Stimulated activated naive CD8-positive, alpha-beta T cell treated with anti-CD3 and anti-CD28 coated beads, Interleukin-15, Interleukin-2, amounts not matched to agents 100 ng/mL and 50 ng/mL, for 24 hours (primary cell): ENCODE measurements at regions not wholly inside any gene's neighbourhood (a gene's known extent, or its start where the extent isn't known, plus 50 kb on each side); places are given as distances from the start of the nearest gene placed in this dataset.
"Not testable (repeated sequence)": the region's sequence is repeated elsewhere in the genome, so short reads cannot be mapped to it uniquely, and the experiment has no call there.

Experiments
- H3K27ac Mint-ChIP-seq: one replicate; pipeline ENCODE4 v1.8.0; 2021; ENCODE audit warnings: mild to moderate bottlenecking, mixed read lengths
- H3K27me3 Mint-ChIP-seq: one replicate; pipeline ENCODE4 v1.8.0; 2021; ENCODE audit warnings: mixed read lengths
- H3K36me3 Mint-ChIP-seq: one replicate; pipeline ENCODE4 v1.8.0; 2021; ENCODE audit warnings: low read depth, mixed read lengths
- H3K4me1 Mint-ChIP-seq: one replicate; pipeline ENCODE4 v1.8.0; 2021; ENCODE audit warnings: low read depth, mixed read lengths
- H3K4me3 Mint-ChIP-seq: one replicate; pipeline ENCODE4 v1.8.0; 2021; ENCODE audit warnings: mild to moderate bottlenecking, mixed read lengths
- H3K9me3 Mint-ChIP-seq: one replicate; pipeline ENCODE4 v1.8.0; 2021; ENCODE audit warnings: mixed read lengths

- Mint-ChIP-seq H3K4me1 (no peaks in the 10 kb centered on the region), H3K27me3 (no peaks in the 10 kb centered on the region), H3K36me3 (no peaks in the 10 kb centered on the region), H3K27ac (no peak overlapping the region), H3K9me3 (peaks cover 16% of the 10 kb centered on the region), H3K4me3 (no peak overlapping the region)
Observed at GRCh38 chr6:67497749-67498148, 1137.3 kb upstream of the ADGRB3 start.

- no peaks in the 10 kb centered on the region for H3K27me3 Mint-ChIP-seq
- no peak overlapping the region for H3K27ac Mint-ChIP-seq
- no peaks in the 10 kb centered on the region for H3K36me3 Mint-ChIP-seq
- no peaks in the 10 kb centered on the region for H3K4me1 Mint-ChIP-seq
- H3K4me3 Mint-ChIP-seq, result no peak overlapping the region
- peaks cover 16% of the 10 kb centered on the region for H3K9me3 Mint-ChIP-seq
Observed at GRCh38 chr6:67496191-67496590, 1138.9 kb upstream of the ADGRB3 start.

- no peaks in the 10 kb centered on the region for H3K36me3 Mint-ChIP-seq
- H3K27ac Mint-ChIP-seq, result no peak overlapping the region
- H3K4me1 Mint-ChIP-seq, result no peaks in the 10 kb centered on the region
- H3K4me3 Mint-ChIP-seq, result no peak overlapping the region
- H3K9me3 Mint-ChIP-seq, result peaks cover 19% of the 10 kb centered on the region
- H3K27me3 Mint-ChIP-seq, result no peaks in the 10 kb centered on the region
Observed at GRCh38 chr6:67493682-67494081, 1141.4 kb upstream of the ADGRB3 start.

- Mint-ChIP-seq H3K36me3 (no peaks in the 10 kb centered on the region), H3K9me3 (peaks cover 11% of the 10 kb centered on the region), H3K4me3 (no peak overlapping the region), H3K27ac (no peak overlapping the region), H3K4me1 (no peaks in the 10 kb centered on the region), H3K27me3 (no peaks in the 10 kb centered on the region)
Observed at GRCh38 chr6:67475700-67476099, 1159.4 kb upstream of the ADGRB3 start.

GRCh38 chr6:67467341-67467740 lies 1167.7 kb upstream of the ADGRB3 start:
- Mint-ChIP-seq H3K27ac (no peak overlapping the region), H3K27me3 (no peaks in the 10 kb centered on the region), H3K36me3 (no peaks in the 10 kb centered on the region), H3K4me3 (no peak overlapping the region), H3K9me3 (peaks cover 16% of the 10 kb centered on the region), H3K4me1 (no peaks in the 10 kb centered on the region)

- peaks cover 34% of the 10 kb centered on the region for H3K9me3 Mint-ChIP-seq
- H3K27me3 Mint-ChIP-seq, H3K36me3 Mint-ChIP-seq, H3K27ac Mint-ChIP-seq, H3K4me3 Mint-ChIP-seq, H3K4me1 Mint-ChIP-seq: not testable (repeated sequence)
Observed at GRCh38 chr6:67462725-67463124, 1172.4 kb upstream of the ADGRB3 start.

- H3K4me3 Mint-ChIP-seq, result no peak overlapping the region
- peaks cover 31% of the 10 kb centered on the region for H3K9me3 Mint-ChIP-seq
- no peak overlapping the region for H3K27ac Mint-ChIP-seq
- no peaks in the 10 kb centered on the region for H3K27me3 Mint-ChIP-seq
- H3K36me3 Mint-ChIP-seq, result no peaks in the 10 kb centered on the region
- H3K4me1 Mint-ChIP-seq, result no peaks in the 10 kb centered on the region
Observed at GRCh38 chr6:67459556-67459955, 1175.5 kb upstream of the ADGRB3 start.

- H3K36me3 Mint-ChIP-seq, result no peaks in the 10 kb centered on the region
- no peak overlapping the region for H3K4me3 Mint-ChIP-seq
- no peaks in the 10 kb centered on the region for H3K27me3 Mint-ChIP-seq
- H3K9me3 Mint-ChIP-seq, result peaks cover 31% of the 10 kb centered on the region
- H3K27ac Mint-ChIP-seq, result no peak overlapping the region
- no peaks in the 10 kb centered on the region for H3K4me1 Mint-ChIP-seq
Observed at GRCh38 chr6:67458265-67458664, 1176.8 kb upstream of the ADGRB3 start.

GRCh38 chr6:67451874-67452273 lies 1183.2 kb upstream of the ADGRB3 start:
- H3K4me1 Mint-ChIP-seq, result no peaks in the 10 kb centered on the region
- no peak overlapping the region for H3K27ac Mint-ChIP-seq
- H3K36me3 Mint-ChIP-seq, result no peaks in the 10 kb centered on the region
- peaks cover 14% of the 10 kb centered on the region for H3K9me3 Mint-ChIP-seq
- H3K4me3 Mint-ChIP-seq, result no peak overlapping the region
- H3K27me3 Mint-ChIP-seq, result no peaks in the 10 kb centered on the region

- Mint-ChIP-seq H3K4me1 (no peaks in the 10 kb centered on the region), H3K9me3 (peaks cover 14% of the 10 kb centered on the region), H3K36me3 (no peaks in the 10 kb centered on the region), H3K27me3 (no peaks in the 10 kb centered on the region), H3K4me3 (no peak overlapping the region), H3K27ac (no peak overlapping the region)
Observed at GRCh38 chr6:67450641-67451040, 1184.4 kb upstream of the ADGRB3 start.

- Mint-ChIP-seq H3K36me3 (no peaks in the 10 kb centered on the region), H3K27me3 (no peaks in the 10 kb centered on the region)
Observed at GRCh38 chr6:67449602-67450001, 1185.5 kb upstream of the ADGRB3 start.

GRCh38 chr6:67433124-67433523 lies 1202.0 kb upstream of the ADGRB3 start:
- Mint-ChIP-seq H3K9me3 (peaks cover 7% of the 10 kb centered on the region), H3K27me3 (no peaks in the 10 kb centered on the region), H3K27ac (no peak overlapping the region), H3K36me3 (no peaks in the 10 kb centered on the region), H3K4me1 (no peaks in the 10 kb centered on the region), H3K4me3 (no peak overlapping the region)

More at GRCh38 chr6:67449602-67450001, 1185.5 kb upstream of the ADGRB3 start:
- H3K9me3 Mint-ChIP-seq, result peaks cover 12% of the 10 kb centered on the region
- H3K27ac Mint-ChIP-seq, result no peak overlapping the region
- H3K4me3 Mint-ChIP-seq, result no peak overlapping the region
- no peaks in the 10 kb centered on the region for H3K4me1 Mint-ChIP-seq

GRCh38 chr6:67431076-67431475 lies 1204.0 kb upstream of the ADGRB3 start:
- Mint-ChIP-seq H3K36me3 (no peaks in the 10 kb centered on the region), H3K4me3 (no peak overlapping the region), H3K27me3 (no peaks in the 10 kb centered on the region), H3K27ac (no peak overlapping the region), H3K9me3 (peaks cover 9% of the 10 kb centered on the region), H3K4me1 (no peaks in the 10 kb centered on the region)

GRCh38 chr6:67426686-67427085 lies 1208.4 kb upstream of the ADGRB3 start:
- not testable (repeated sequence) for H3K27ac Mint-ChIP-seq

GRCh38 chr6:67412035-67412434 lies 1223.0 kb upstream of the ADGRB3 start:
- no peak overlapping the region for H3K4me3 Mint-ChIP-seq
- no peaks in the 10 kb centered on the region for H3K27me3 Mint-ChIP-seq
- H3K4me1 Mint-ChIP-seq, result no peaks in the 10 kb centered on the region
- no peak overlapping the region for H3K27ac Mint-ChIP-seq
- no peaks in the 10 kb centered on the region for H3K9me3 Mint-ChIP-seq
- no peaks in the 10 kb centered on the region for H3K36me3 Mint-ChIP-seq

More at GRCh38 chr6:67426686-67427085, 1208.4 kb upstream of the ADGRB3 start:
- H3K4me1 Mint-ChIP-seq, H3K36me3 Mint-ChIP-seq, H3K4me3 Mint-ChIP-seq, H3K27me3 Mint-ChIP-seq: not testable (repeated sequence)
- H3K9me3 Mint-ChIP-seq, result peaks cover 18% of the 10 kb centered on the region

- Mint-ChIP-seq H3K27ac (no peak overlapping the region), H3K4me1 (no peaks in the 10 kb centered on the region), H3K36me3 (no peaks in the 10 kb centered on the region), H3K9me3 (no peaks in the 10 kb centered on the region), H3K4me3 (no peak overlapping the region), H3K27me3 (no peaks in the 10 kb centered on the region)
Observed at GRCh38 chr6:67411036-67411435, 1224.0 kb upstream of the ADGRB3 start.
